ENCODE measurements at regions not wholly inside any gene's neighbourhood (a gene's known extent, or its start where the extent isn't known, plus 50 kb on each side); places are given as distances from the start of the nearest gene placed in this dataset.
"Not testable (repeated sequence)": the region's sequence is repeated elsewhere in the genome, so short reads cannot be mapped to it uniquely, and the experiment has no call there.

- DNase-seq (ENCODE audit: low read depth in 2 of 2) = no peak
These were observed 473.0 kb downstream of the TMX3 start for GRCh38 chr18:68241881-68242280.

- no peak for DNase-seq (ENCODE audit: low read depth in 2 of 2)
These were observed 480.2 kb downstream of the TMX3 start for GRCh38 chr18:68234676-68235075.

- no peak for DNase-seq (ENCODE audit: low read depth in 2 of 2)
These were observed 480.8 kb downstream of the TMX3 start for GRCh38 chr18:68234131-68234530.

- no peak for DNase-seq (ENCODE audit: low read depth in 2 of 2)
These were observed 481.9 kb downstream of the TMX3 start for GRCh38 chr18:68233018-68233417.

- no peak for DNase-seq (ENCODE audit: low read depth in 2 of 2)
These were observed 485.6 kb downstream of the TMX3 start for GRCh38 chr18:68229351-68229750.

- DNase-seq (ENCODE audit: low read depth in 2 of 2) = no peak
These were observed 493.7 kb downstream of the TMX3 start for GRCh38 chr18:68221111-68221724.

GRCh38 chr18:68220458-68220857, 494.4 kb downstream of the TMX3 start:
- no peak for DNase-seq (ENCODE audit: low read depth in 2 of 2)

GRCh38 chr18:68219872-68220271, 495.0 kb downstream of the TMX3 start:
- DNase-seq (ENCODE audit: low read depth in 2 of 2) = no peak

- DNase-seq (ENCODE audit: low read depth in 2 of 2) = no peak
These were observed 495.6 kb downstream of the TMX3 start for GRCh38 chr18:68219274-68219673.

GRCh38 chr18:68215931-68216330, 499.0 kb downstream of the TMX3 start:
- DNase-seq (ENCODE audit: low read depth in 2 of 2) = no peak

- DNase-seq (ENCODE audit: low read depth in 2 of 2) = no peak
These were observed 528.9 kb downstream of the TMX3 start for GRCh38 chr18:68186039-68186438.

GRCh38 chr18:68181956-68182355, 533.0 kb downstream of the TMX3 start:
- no peak for DNase-seq (ENCODE audit: low read depth in 2 of 2)

- no peak for DNase-seq (ENCODE audit: low read depth in 2 of 2)
These were observed 535.1 kb downstream of the TMX3 start for GRCh38 chr18:68179811-68180210.

GRCh38 chr18:68178921-68179320, 536.0 kb downstream of the TMX3 start:
- no peak for DNase-seq (ENCODE audit: low read depth in 2 of 2)

- no peak for DNase-seq (ENCODE audit: low read depth in 2 of 2)
These were observed 536.9 kb downstream of the TMX3 start for GRCh38 chr18:68177807-68178702.

- no peak for DNase-seq (ENCODE audit: low read depth in 2 of 2)
These were observed 538.0 kb downstream of the TMX3 start for GRCh38 chr18:68176901-68177300.

- DNase-seq (ENCODE audit: low read depth in 2 of 2) = no peak
These were observed 541.9 kb downstream of the TMX3 start for GRCh38 chr18:68172842-68173549.

- no peak for DNase-seq (ENCODE audit: low read depth in 2 of 2)
These were observed 550.0 kb downstream of the TMX3 start for GRCh38 chr18:68164909-68165308.

- not testable (repeated sequence) for DNase-seq (ENCODE audit: low read depth in 2 of 2)
These were observed 561.1 kb downstream of the TMX3 start for GRCh38 chr18:68153821-68154220.

- no peak for DNase-seq (ENCODE audit: low read depth in 2 of 2)
These were observed 562.1 kb downstream of the TMX3 start for GRCh38 chr18:68152770-68153169.

- no peak for DNase-seq (ENCODE audit: low read depth in 2 of 2)
These were observed 563.9 kb downstream of the TMX3 start for GRCh38 chr18:68150961-68151360.

- no peak for DNase-seq (ENCODE audit: low read depth in 2 of 2)
These were observed 566.0 kb downstream of the TMX3 start for GRCh38 chr18:68148863-68149262.

- no peak for DNase-seq (ENCODE audit: low read depth in 2 of 2)
These were observed 567.2 kb downstream of the TMX3 start for GRCh38 chr18:68147728-68148127.
